ENCODE measurements at regions not wholly inside any gene's neighbourhood (a gene's known extent, or its start where the extent isn't known, plus 50 kb on each side); places are given as distances from the start of the nearest gene placed in this dataset.

DNA sequence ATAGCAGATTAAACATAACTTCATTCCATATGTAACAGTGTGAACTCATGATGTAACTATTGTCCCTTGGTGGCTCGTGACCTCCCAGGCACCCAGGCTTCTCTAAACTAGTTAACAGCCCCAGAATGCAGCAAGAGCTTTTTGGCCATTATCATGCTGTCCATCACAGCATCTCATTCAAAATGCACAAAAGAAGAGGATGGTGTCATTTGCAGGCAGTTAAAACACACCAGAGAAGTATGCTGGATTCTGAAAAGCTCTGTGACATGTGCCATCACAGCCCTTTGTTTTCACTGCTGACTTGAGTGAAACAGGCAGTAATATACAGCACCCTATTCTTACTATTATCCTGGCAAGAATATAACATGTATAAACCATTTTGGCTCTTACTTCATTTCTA lies 117.6 kb upstream of the CHMP2B start:
- TF ChIP-seq MZF1 (tag by site-specific recombination; IDR thresholded peaks at IDR 0.05; ENCODE audit: borderline replicate concordance), result no peak
- TF ChIP-seq ZNF112 (tag by site-specific recombination; IDR thresholded peaks at IDR 0.05), result no peak
